GM19023 (cell line): ENCODE measurements at regions not wholly inside any gene's neighbourhood (a gene's known extent, or its start where the extent isn't known, plus 50 kb on each side); places are given as distances from the start of the nearest gene placed in this dataset.

ENCODE experiments used
- ATAC-seq: cut with Tn5 transposase; IDR thresholded peaks from one replicate; pipeline ENCODE4 v1.9.1; 2021; ENCODE audit warnings: mild to moderate bottlenecking, moderate library complexity; ENCODE audit not compliant: unreplicated experiment

- ATAC-seq: no peak
Observed at GRCh38 chr2:11920993-11921583, 174.7 kb downstream of the LPIN1 start.

DNA sequence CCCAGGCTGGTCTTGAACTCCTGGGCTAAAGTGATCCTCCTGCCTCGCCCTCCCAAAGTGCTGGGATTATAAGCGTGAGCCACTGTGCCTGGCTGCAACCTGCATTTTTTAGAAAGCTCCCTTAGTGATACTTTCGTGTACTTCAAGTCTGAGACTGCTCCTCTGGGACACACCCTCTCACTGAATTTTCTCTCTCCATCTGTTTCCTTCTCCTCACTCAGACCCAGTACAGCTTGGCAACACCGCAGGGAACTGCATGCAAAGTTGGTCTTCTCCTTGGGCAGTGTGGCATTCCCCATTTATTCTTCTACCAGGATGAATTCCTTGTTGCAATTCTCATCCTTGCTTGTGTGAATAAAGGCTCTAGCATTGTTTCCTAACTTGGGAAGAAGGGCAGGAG lies 175.9 kb downstream of the LPIN1 start:
- no peak for ATAC-seq

DNA sequence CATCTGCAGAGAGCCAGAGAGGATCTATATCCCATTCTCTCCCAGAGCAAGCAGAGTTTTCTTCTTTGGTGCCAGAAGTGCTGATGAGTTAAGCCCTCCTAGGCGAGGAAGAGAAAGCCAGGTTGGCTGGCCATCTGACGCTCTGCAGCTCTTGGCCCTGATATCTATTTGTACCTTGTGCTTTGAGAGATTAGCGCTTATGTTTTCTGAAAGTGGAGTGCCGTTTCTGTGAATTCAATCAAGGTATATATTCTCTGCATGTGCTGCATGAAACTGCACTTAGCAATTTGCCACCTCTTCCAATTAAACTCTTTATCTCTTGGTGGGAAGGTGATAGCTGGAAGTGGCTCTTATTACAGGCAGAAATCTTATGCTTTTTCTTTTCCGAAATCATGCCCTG lies 177.5 kb downstream of the LPIN1 start:
- no peak for ATAC-seq

DNA sequence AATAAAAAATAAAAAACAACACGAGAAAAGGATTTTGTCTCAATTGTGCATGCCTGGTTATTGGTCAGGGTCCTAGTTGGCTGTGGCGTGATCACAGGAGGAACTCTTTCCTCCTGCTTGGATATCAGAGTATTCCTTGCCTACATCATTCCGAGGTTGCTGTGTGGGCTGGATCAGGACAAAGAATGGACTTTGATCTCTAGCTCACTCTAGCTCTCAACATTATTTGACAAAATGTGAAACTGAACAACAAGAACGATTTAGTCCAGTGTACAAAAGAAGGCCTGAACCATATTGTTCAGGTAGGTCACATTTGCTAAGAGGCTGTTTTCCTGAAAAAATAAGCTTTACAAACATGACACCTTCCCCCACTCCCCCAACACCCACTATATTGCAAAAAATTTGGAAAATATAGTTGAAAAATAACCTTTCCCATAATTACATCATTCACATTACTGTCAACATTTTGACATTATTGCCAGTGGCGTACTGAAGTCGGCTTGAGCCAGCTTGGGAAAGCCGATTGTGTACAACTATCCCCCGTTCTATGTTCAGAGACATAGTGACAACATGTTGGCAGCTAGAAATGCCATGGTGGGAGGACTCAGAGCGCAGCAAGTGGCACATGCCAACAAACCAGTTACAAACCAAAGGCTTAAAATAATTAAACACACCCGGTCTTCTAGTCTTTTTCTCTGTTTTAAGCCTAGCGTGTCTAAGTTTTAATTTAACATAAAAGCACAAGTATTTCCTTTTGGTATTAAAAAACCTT lies 179.0 kb downstream of the LPIN1 start:
- no peak for ATAC-seq

DNA sequence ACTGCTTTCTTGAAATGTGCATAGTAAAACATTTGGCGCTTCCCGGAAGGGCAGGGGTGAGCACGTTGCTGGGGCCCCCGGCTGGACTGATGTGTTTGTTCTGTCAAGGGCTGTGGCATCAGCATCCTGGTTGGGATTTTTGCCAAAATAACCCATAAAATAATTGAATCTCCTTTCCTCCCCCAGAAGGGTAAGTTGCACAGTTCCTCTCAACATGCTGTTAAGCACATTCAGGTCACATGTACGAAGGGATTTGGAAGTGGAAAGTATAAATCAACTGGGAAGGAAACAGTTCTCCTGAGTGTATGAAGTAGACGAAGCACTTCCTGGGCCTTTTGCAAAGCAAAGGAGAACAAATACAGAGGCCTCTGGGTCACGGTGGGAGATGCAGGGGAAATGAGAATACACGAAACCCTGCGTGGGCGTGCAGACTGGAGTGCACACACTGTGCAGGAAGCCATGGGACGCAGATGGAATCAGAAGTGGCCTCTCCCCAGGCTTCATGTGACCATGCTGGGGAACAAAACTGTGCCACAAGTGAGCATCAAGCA lies 183.9 kb downstream of the LPIN1 start:
- no peak for ATAC-seq

- ATAC-seq: no peak
Observed at GRCh38 chr2:11932048-11932512, 185.6 kb downstream of the LPIN1 start.

DNA sequence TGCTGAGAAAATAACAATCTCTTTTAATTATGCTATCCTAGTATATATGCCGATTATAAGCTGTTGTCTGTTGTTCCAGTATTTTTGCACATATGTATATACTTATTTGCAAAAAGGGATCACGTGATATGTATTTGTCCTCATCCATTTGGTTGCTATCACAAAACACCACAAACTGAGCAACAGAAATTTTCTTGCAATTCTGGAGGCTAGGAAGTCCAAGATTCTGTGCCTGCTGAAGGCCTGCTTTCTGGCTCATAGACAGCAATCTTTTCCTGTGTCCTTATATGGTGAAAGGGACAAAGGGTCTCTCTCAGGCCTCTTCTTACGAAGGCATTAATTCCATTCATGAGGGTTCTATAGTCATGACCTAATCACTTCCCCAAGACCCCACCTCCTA lies 186.5 kb downstream of the LPIN1 start:
- ATAC-seq: no peak

DNA sequence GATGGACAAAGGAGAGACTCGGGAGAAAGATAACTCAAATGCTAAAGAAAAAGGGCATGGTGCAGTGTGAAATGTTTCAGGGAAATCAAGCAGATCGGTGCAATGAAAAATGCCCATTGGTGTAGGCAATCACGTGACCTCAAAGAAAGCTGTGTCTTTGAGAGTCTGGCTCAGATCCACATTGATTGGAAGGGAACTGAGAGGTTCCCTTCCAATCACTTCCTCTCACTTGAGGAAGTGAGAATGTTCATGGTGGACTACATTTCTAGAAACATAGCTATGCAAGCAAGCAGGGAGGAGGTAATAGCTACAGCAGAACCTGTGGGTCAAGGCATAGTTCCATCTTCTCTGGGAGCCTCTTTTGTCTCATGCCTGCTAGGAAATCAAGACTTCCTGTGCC lies 187.4 kb downstream of the LPIN1 start:
- ATAC-seq: no peak

DNA sequence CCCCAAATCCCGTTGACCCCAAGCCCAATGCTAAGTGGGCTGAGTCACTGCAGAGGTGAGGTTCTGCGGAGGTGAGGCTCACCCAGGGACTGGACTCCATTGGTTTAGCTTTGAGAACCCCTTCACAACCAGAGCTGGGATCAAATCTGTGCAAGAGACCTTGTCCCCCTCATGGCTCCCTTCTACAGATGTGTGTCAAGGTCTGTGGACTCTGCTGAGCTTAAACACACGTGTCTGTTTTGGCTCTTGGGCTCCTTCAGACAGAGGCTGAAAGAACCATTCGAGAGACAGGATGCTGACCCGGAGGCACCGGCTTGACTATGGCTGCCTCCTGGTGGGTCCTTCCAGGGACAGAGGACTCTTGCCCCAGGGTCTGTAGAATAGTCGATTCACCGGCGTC lies 190.3 kb downstream of the LPIN1 start:
- no peak for ATAC-seq

- ATAC-seq: no peak
Observed at GRCh38 chr2:11938196-11938595, 191.8 kb downstream of the LPIN1 start.

DNA sequence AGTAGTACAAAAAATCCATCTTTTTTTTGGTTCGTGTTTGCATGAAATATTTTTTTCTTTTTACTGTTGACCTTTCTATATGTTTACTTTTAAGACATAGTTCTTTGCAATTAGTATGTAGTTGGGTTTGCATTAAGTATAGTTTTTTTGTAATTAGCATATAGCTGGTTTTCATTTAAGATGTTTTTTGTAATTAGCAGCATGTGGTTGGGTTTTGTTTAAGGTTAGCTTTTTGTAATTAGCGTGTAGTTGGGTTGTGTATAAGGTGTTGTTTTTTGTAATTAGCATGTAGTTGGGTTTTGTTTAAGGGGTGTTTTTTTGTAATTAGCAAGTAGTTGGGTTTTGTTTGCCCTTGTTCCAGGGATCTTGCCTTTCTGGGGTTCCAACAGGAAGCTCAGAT lies 193.1 kb downstream of the LPIN1 start:
- no peak for ATAC-seq

- no peak for ATAC-seq
Observed at GRCh38 chr2:11940121-11940743, 193.8 kb downstream of the LPIN1 start.

DNA sequence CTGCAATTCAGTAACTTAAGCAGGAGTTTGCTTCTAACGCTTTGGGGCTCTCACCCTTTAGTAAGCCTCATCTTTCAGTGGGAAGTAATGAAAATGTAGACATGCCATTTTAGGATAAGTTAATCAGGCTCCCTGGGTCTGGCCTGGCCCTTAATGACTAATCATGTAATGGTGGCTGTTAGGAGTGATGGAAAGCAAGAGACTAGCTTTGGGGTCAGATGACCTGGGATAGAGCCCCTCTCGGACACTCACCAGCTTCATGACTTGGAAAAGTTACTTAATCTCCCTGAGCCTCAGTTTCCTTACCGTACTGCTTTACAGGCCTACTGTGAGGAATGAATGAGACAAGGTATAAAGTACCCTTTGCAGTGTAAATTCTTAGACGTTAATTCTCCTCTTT lies 194.4 kb downstream of the LPIN1 start:
- no peak for ATAC-seq

GRCh38 chr2:11941201-11942177 lies 195.1 kb downstream of the LPIN1 start:
- ATAC-seq: no peak

- no peak for ATAC-seq
Observed at GRCh38 chr2:11942178-11942569, 195.7 kb downstream of the LPIN1 start.

DNA sequence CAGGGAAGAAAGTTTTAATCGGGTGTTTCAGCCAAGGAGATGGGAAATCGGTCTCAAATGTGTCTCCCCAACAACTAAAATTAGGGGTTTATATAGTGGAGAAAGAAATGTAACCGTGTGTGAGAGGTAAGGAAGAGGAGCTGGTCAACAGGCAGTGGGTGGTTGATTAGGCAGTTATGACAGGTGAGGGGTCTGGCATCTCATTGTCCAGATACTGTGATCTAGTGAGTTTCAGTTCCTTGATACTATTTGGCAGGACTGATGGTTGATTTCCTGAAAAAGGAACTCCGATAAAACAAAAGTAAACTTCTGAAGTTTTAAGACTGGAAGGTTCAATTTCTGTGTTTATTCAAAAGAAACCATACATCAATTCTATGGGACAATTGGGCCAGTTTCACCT lies 197.9 kb downstream of the LPIN1 start:
- no peak for ATAC-seq

GRCh38 chr2:11945139-11946126 lies 199.0 kb downstream of the LPIN1 start:
- ATAC-seq: peak; percentile 90

GRCh38 chr2:11947956-11948355 lies 201.5 kb downstream of the LPIN1 start:
- no peak for ATAC-seq

- ATAC-seq: no peak
Observed at GRCh38 chr2:11949732-11950523, 203.5 kb downstream of the LPIN1 start.
